Effector memory CD8-positive, alpha-beta T cell (primary cell): ENCODE measurements at regions not wholly inside any gene's neighbourhood (a gene's known extent, or its start where the extent isn't known, plus 50 kb on each side); places are given as distances from the start of the nearest gene placed in this dataset.

Experiments used
- ATAC-seq: fragments of 150-1000 bp; cut with Tn5 transposase; replicated peaks from 2 replicates; pipeline ENCODE4 v1.10.0; 2021; ENCODE audit warnings: mild to moderate bottlenecking, moderate library complexity
- DNase-seq, 3 experiments: peaks; one replicate each; pipeline ENCODE4 v3.0.0; 2021
- H3K27ac Mint-ChIP-seq, 2 donors: one replicate each; pipeline ENCODE4 v1.8.0; 2022; ENCODE audit warnings: mild to moderate bottlenecking in 2 of 2, mixed read lengths in 2 of 2, moderate library complexity in 2 of 2
- H3K27me3 Mint-ChIP-seq, 2 donors: one replicate each; pipeline ENCODE4 v1.8.0; 2022; ENCODE audit warnings: mixed read lengths in 2 of 2
- H3K36me3 Mint-ChIP-seq: one replicate; pipeline ENCODE4 v1.8.0; 2022; ENCODE audit warnings: mild to moderate bottlenecking, moderate library complexity, mixed read lengths; ENCODE audit not compliant: insufficient read depth
- H3K4me1 Mint-ChIP-seq, 2 donors: one replicate each; pipeline ENCODE4 v1.8.0; 2022; ENCODE audit warnings: low read depth in 2 of 2, mixed read lengths in 2 of 2
- H3K4me3 Mint-ChIP-seq, 2 donors: one replicate each; pipeline ENCODE4 v1.8.0; 2022; ENCODE audit warnings: mild to moderate bottlenecking in 2 of 2, mixed read lengths in 2 of 2, moderate library complexity in 2 of 2
- H3K9me3 Mint-ChIP-seq, 2 donors: one replicate each; pipeline ENCODE4 v1.8.0; 2022; ENCODE audit warnings: mixed read lengths in 2 of 2

GRCh38 chr17:52287611-52288010 is 129.1 kb upstream of the CA10 start:
- Mint-ChIP-seq H3K27ac (no peak overlapping the region), H3K36me3 (no peaks in the 10 kb centered on the region), H3K4me3 (no peak overlapping the region), H3K27me3 (no peaks in the 10 kb centered on the region), H3K9me3 (peaks cover 0 to 20% of the 10 kb centered on the region in 2 donors), H3K4me1 (no peaks in the 10 kb centered on the region)
- ATAC-seq = no peak
- no peak for DNase-seq

DNA sequence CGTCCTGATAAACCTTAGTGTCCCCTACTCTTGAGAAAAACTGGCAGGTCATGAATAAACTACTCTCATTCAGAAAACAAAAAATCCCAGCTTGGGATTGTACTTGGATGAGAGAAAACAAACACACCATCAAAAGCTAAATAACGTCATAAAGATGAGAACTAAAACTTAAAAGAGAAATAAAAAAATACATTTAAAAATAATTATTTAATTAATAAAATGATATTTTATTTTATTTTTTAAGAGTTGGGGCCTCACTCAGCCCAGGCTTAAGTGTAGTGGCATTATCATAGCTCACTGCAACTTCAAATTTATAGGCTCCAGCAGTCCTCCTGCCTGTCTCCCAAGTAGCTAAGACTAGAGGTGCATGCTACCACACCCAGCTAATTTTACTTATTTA is 125.4 kb upstream of the CA10 start:
- Mint-ChIP-seq H3K9me3 (peaks cover 0 to 11% of the 10 kb centered on the region in 2 donors), H3K27ac (no peak overlapping the region), H3K4me3 (no peak overlapping the region), H3K36me3 (no peaks in the 10 kb centered on the region), H3K27me3 (no peaks in the 10 kb centered on the region), H3K4me1 (no peaks in the 10 kb centered on the region)
- ATAC-seq (no peak), DNase-seq (no peak)

DNA sequence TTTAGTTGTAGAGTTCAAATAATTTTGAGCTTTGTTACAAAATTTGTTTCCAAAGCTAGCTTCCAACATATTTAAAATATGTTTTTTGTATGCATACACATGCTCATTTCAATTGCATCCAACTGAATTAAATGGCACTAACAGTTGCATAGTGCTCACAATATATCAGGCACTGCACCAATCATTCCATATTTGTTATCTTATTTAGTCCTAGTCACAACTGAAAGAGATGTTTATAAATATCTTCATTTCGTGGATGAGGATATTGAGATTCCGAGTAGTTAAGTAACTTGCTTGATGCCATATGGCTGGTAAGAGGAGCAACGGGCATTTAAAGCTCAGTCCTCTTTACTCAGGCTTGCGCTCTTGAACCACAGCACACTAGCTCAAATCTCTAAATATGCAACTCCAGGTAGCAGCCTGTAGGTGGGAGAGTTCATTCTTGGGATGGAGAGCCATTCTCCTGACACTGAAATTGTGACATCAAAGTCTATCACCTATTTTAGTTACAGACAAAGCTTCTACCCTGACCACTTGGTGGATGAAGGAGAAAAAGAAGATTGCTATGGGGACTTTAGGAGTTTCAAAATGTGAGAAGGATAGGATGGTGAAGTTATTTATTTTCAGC is 118.0 kb upstream of the CA10 start:
- peaks cover 0 to 2% of the 10 kb centered on the region in 2 donors for H3K9me3 Mint-ChIP-seq
- H3K27ac Mint-ChIP-seq = no peak overlapping the region
- no peaks in the 10 kb centered on the region for H3K4me1 Mint-ChIP-seq
- no peak for DNase-seq
- H3K27me3 Mint-ChIP-seq = no peaks in the 10 kb centered on the region
- H3K4me3 Mint-ChIP-seq = no peak overlapping the region
- H3K36me3 Mint-ChIP-seq = no peaks in the 10 kb centered on the region
- ATAC-seq = no peak

DNA sequence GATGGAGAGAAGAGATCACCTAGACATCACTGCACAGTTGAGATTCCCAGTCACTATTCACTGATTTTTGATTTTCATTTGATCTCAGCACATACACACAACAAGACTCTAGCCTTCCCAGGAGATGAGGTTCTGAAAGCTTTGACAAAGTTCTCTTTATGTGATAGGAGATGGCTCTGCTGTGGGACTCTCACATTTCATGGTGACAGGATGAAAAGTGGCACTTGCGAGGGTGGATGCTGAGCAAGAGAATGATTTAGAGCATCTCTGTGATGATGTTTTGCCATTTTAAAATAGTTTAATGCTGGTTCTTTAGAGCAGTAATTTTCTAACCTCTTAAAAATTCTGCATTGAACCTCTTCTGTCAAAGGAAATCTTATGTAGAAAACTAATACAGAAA is 113.3 kb upstream of the CA10 start:
- Mint-ChIP-seq H3K4me3 (no peak overlapping the region), H3K36me3 (no peaks in the 10 kb centered on the region), H3K4me1 (no peaks in the 10 kb centered on the region), H3K27me3 (no peaks in the 10 kb centered on the region), H3K27ac (no peak overlapping the region), H3K9me3 (peaks cover 3 to 19% of the 10 kb centered on the region in 2 donors)
- DNase-seq (no peak), ATAC-seq (no peak)

DNA sequence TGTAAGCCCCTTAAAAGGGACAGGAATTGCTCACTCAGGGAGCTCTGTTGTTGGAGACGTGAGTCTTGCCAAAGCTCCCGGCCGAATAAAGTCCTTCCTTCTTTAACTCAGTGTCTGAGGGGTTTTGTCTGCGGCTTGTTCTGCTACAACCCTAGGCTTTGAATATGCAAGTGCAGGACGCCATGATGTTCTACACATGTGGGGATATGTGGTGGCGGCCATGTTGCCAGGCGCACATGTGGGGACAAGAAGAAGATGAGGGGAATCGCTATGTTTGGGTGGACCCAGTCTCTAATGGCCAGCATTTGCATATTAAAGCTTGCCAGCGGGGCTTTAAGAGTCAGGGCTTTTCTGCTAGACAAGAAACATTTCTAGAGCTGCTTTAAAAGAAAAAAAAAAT is 96.8 kb upstream of the CA10 start:
- DNase-seq (no peak), ATAC-seq (no peak)
- Mint-ChIP-seq H3K27me3 (no peaks in the 10 kb centered on the region), H3K4me3 (no peak overlapping the region), H3K4me1 (no peaks in the 10 kb centered on the region), H3K36me3 (no peaks in the 10 kb centered on the region), H3K27ac (no peak overlapping the region), H3K9me3 (peaks cover 8% of the 10 kb centered on the region in 2 donors)

DNA sequence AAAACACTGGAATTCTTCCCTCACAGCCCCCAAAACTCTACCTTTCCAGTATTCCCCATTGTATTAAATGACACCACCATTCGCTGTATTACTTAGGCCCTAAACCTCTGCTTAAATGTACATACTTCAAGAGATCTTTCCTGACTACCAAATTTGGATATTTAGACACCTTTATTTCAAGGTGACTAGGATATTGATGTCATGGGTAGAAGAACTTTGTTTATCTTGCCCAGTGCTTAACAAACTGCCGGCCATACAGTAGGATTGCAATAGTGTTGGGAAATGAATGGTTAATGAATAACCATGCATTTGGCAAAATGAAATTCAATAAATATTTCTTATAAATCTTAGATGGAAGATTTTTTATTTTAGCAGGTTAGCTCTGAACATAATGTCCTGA is 86.2 kb upstream of the CA10 start:
- H3K27me3 Mint-ChIP-seq = no peaks in the 10 kb centered on the region
- no peak overlapping the region for H3K27ac Mint-ChIP-seq
- DNase-seq (no peak), ATAC-seq (no peak)
- H3K4me3 Mint-ChIP-seq = no peak overlapping the region
- H3K4me1 Mint-ChIP-seq = no peaks in the 10 kb centered on the region
- peaks cover 3 to 10% of the 10 kb centered on the region in 2 donors for H3K9me3 Mint-ChIP-seq
- H3K36me3 Mint-ChIP-seq = no peaks in the 10 kb centered on the region

DNA sequence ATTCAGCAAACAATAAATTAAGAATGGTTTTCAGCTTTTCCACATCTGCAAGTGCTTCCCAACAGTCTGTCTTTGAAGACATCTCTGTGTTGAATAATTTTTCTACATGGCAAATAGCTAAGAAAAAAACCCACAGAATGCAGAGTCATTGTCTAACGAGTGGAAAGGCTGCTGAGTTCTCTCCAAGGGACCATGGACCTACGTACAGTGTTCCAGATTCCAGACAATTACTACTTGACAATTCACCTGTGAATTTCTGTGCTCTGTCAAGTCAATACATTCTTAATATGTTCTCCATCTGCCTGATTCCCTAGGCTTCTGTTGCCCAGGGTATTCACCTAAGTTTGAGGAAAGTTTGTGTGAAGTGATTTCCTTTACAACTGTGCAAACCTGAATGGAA is 83.8 kb upstream of the CA10 start:
- Mint-ChIP-seq H3K27ac (no peak overlapping the region), H3K4me3 (no peak overlapping the region), H3K4me1 (no peaks in the 10 kb centered on the region), H3K36me3 (no peaks in the 10 kb centered on the region), H3K27me3 (no peaks in the 10 kb centered on the region), H3K9me3 (peaks cover 3 to 22% of the 10 kb centered on the region in 2 donors)
- ATAC-seq (no peak), DNase-seq (no peak)

GRCh38 chr17:52237151-52237550 is 78.6 kb upstream of the CA10 start:
- Mint-ChIP-seq H3K27me3 (no peaks in the 10 kb centered on the region), H3K4me1 (no peaks in the 10 kb centered on the region), H3K9me3 (peaks cover 6 to 20% of the 10 kb centered on the region in 2 donors), H3K4me3 (no peak overlapping the region), H3K27ac (no peak overlapping the region), H3K36me3 (no peaks in the 10 kb centered on the region)
- ATAC-seq = no peak
- DNase-seq = no peak

GRCh38 chr17:52235516-52235915 is 77.0 kb upstream of the CA10 start:
- no peaks in the 10 kb centered on the region for H3K27me3 Mint-ChIP-seq
- DNase-seq (no peak), ATAC-seq (no peak)
- H3K9me3 Mint-ChIP-seq = peaks cover 6 to 23% of the 10 kb centered on the region in 2 donors
- H3K36me3 Mint-ChIP-seq = no peaks in the 10 kb centered on the region
- H3K4me1 Mint-ChIP-seq = no peaks in the 10 kb centered on the region
- no peak overlapping the region for H3K27ac Mint-ChIP-seq
- no peak overlapping the region for H3K4me3 Mint-ChIP-seq

DNA sequence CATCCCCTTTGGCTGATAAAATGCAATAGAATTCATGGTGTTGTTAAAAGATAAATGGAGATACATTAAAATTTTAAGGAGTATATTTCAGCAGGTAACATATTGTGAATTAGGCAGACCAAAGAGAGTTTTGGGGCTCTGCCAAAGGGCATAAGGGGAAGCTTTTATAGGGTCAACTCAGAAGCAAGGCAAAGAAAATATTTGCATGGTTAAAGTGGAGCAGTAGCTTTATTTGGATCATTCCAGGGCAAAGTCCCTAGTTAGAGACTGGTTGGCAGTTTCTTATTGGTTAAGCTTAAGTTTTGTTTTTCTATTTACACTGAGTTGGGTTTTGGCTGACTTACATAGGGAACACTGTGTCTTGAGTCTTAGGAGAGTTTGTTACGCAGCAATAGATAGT is 75.1 kb upstream of the CA10 start:
- DNase-seq = no peak
- H3K4me3 Mint-ChIP-seq = no peak overlapping the region
- no peak for ATAC-seq
- H3K27me3 Mint-ChIP-seq = no peaks in the 10 kb centered on the region
- no peaks in the 10 kb centered on the region for H3K36me3 Mint-ChIP-seq
- peaks cover 5 to 10% of the 10 kb centered on the region in 2 donors for H3K9me3 Mint-ChIP-seq
- no peaks in the 10 kb centered on the region for H3K4me1 Mint-ChIP-seq
- no peak overlapping the region for H3K27ac Mint-ChIP-seq

DNA sequence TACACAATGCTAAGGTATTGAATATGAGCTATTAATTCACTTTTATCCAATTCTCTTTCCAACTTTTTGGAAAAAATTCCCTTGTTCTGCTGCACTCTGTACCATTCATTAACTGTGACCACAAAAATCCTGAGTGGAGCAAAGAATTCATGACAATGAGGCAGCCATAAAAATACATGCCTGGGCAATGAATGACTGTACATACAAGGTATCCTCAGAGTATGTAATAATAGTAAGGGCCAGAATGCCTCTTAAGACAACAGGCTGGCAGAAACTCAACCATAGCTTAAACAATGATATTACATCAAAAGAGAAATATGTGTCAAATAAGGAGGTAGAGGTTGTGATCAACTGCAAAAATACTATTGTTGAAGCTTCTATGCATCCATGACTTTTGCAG is 74.7 kb upstream of the CA10 start:
- no peak overlapping the region for H3K4me3 Mint-ChIP-seq
- H3K27ac Mint-ChIP-seq = no peak overlapping the region
- DNase-seq = no peak
- H3K36me3 Mint-ChIP-seq = no peaks in the 10 kb centered on the region
- peaks cover 5 to 7% of the 10 kb centered on the region in 2 donors for H3K9me3 Mint-ChIP-seq
- H3K27me3 Mint-ChIP-seq = no peaks in the 10 kb centered on the region
- H3K4me1 Mint-ChIP-seq = no peaks in the 10 kb centered on the region
- no peak for ATAC-seq

GRCh38 chr17:52228823-52229222 is 70.3 kb upstream of the CA10 start:
- no peaks in the 10 kb centered on the region for H3K4me1 Mint-ChIP-seq
- no peak overlapping the region for H3K27ac Mint-ChIP-seq
- no peak for ATAC-seq
- no peak for DNase-seq
- H3K9me3 Mint-ChIP-seq = peaks cover 6 to 7% of the 10 kb centered on the region in 2 donors
- H3K36me3 Mint-ChIP-seq = no peaks in the 10 kb centered on the region
- no peak overlapping the region for H3K4me3 Mint-ChIP-seq
- no peaks in the 10 kb centered on the region for H3K27me3 Mint-ChIP-seq

DNA sequence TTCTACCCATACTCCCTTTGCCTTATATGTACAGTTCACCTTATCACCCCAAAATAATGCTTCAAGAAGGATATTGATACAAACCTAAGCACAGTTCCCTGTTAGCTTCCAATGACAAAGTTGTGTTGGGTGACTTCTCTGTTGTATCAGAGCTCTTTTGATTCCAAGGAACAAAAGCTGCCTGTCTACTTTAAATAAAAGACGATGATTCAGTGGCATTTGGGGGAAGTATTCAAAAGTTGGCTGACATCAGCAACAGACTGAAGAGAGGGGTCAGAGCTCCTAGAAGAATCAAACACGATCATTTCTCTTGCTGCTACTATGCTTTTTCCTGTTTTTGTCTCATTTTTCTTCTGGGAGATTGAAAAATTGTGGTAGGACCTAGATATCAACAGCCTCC is 69.4 kb upstream of the CA10 start:
- Mint-ChIP-seq H3K9me3 (peaks cover 6 to 7% of the 10 kb centered on the region in 2 donors), H3K4me1 (no peaks in the 10 kb centered on the region), H3K4me3 (no peak overlapping the region), H3K27me3 (no peaks in the 10 kb centered on the region), H3K27ac (no peak overlapping the region), H3K36me3 (no peaks in the 10 kb centered on the region)
- DNase-seq = no peak
- no peak for ATAC-seq

DNA sequence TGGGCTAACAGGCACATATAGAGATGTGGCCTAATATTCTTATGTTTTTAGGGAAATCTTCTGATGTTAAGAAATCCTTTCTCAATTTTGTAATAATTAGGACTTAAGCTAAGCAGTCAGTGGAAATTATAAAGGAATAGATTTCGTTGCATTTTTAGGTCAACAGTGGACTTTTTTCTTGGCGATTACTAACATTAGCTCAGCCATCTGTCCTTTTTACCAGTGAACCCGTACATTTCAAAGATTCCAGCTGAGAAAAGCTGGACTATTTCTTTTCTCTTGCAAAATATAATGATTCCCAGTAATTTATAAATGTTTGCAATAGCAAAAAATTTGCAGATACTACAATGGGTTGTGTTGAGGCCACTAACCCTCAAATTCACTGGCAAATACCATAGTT is 54.9 kb upstream of the CA10 start:
- ATAC-seq (no peak), DNase-seq (no peak)
- Mint-ChIP-seq H3K27me3 (no peaks in the 10 kb centered on the region), H3K4me1 (no peaks in the 10 kb centered on the region), H3K27ac (no peak overlapping the region), H3K4me3 (no peak overlapping the region), H3K36me3 (no peaks in the 10 kb centered on the region), H3K9me3 (peaks cover 0 to 4% of the 10 kb centered on the region in 2 donors)

- no peak for ATAC-seq
- no peak overlapping the region for H3K4me3 Mint-ChIP-seq
Measured at GRCh38 chr17:52212851-52213250, 54.3 kb upstream of the CA10 start.

More at GRCh38 chr17:52212851-52213250, 54.3 kb upstream of the CA10 start:
- DNase-seq = no peak
- Mint-ChIP-seq H3K36me3 (no peaks in the 10 kb centered on the region), H3K9me3 (peaks cover 0 to 4% of the 10 kb centered on the region in 2 donors), H3K4me1 (no peaks in the 10 kb centered on the region), H3K27me3 (no peaks in the 10 kb centered on the region), H3K27ac (no peak overlapping the region)
